ENCODE measurements at regions not wholly inside any gene's neighbourhood (a gene's known extent, or its start where the extent isn't known, plus 50 kb on each side); places are given as distances from the start of the nearest gene placed in this dataset.

- DNase-seq = no peak
These were observed 236.3 kb downstream of the NFKBIZ start for GRCh38 chr3:102085431-102086176.

GRCh38 chr3:102087236-102087635 lies 237.9 kb downstream of the NFKBIZ start:
- DNase-seq = no peak

- DNase-seq = no peak
These were observed 239.9 kb downstream of the NFKBIZ start for GRCh38 chr3:102089239-102089638.

- DNase-seq = no peak
These were observed 240.8 kb downstream of the NFKBIZ start for GRCh38 chr3:102089904-102090720.

- no peak for DNase-seq
These were observed 241.4 kb downstream of the NFKBIZ start for GRCh38 chr3:102090721-102091045.

GRCh38 chr3:102091358-102091757 lies 242.0 kb downstream of the NFKBIZ start:
- no peak for DNase-seq

- no peak for DNase-seq
These were observed 243.5 kb downstream of the NFKBIZ start for GRCh38 chr3:102092617-102093466.

GRCh38 chr3:102094506-102094905 lies 245.2 kb downstream of the NFKBIZ start:
- DNase-seq = no peak

GRCh38 chr3:102095383-102095782 lies 246.1 kb downstream of the NFKBIZ start:
- no peak for DNase-seq

- no peak for DNase-seq
These were observed 246.8 kb downstream of the NFKBIZ start for GRCh38 chr3:102096066-102096465.

GRCh38 chr3:102098130-102098885 lies 249.0 kb downstream of the NFKBIZ start:
- no peak for DNase-seq

GRCh38 chr3:102099913-102100312 lies 250.6 kb downstream of the NFKBIZ start:
- no peak for DNase-seq

GRCh38 chr3:102102394-102102793 lies 253.1 kb downstream of the NFKBIZ start:
- DNase-seq = no peak

- DNase-seq = no peak
These were observed 254.7 kb downstream of the NFKBIZ start for GRCh38 chr3:102104033-102104432.

GRCh38 chr3:102105193-102105592 lies 255.9 kb downstream of the NFKBIZ start:
- no peak for DNase-seq

GRCh38 chr3:102106416-102107097 lies 257.2 kb downstream of the NFKBIZ start:
- DNase-seq = no peak

GRCh38 chr3:102112704-102113230 lies 263.5 kb downstream of the NFKBIZ start:
- no peak for DNase-seq

- no peak for DNase-seq
These were observed 264.2 kb downstream of the NFKBIZ start for GRCh38 chr3:102113421-102114041.

GRCh38 chr3:102114264-102114979 lies 265.1 kb downstream of the NFKBIZ start:
- peak; percentile 67 for DNase-seq

GRCh38 chr3:102122527-102122926 lies 273.2 kb downstream of the NFKBIZ start:
- no peak for DNase-seq

Measured in activated effector memory CD4-positive, alpha-beta T cell treated with anti-CD3 and anti-CD28 coated beads, Interleukin-2, amount 50 U/mL, for 16 hours (primary cell).